ENCODE measurements at regions not wholly inside any gene's neighbourhood (a gene's known extent, or its start where the extent isn't known, plus 50 kb on each side); places are given as distances from the start of the nearest gene placed in this dataset.

DNA sequence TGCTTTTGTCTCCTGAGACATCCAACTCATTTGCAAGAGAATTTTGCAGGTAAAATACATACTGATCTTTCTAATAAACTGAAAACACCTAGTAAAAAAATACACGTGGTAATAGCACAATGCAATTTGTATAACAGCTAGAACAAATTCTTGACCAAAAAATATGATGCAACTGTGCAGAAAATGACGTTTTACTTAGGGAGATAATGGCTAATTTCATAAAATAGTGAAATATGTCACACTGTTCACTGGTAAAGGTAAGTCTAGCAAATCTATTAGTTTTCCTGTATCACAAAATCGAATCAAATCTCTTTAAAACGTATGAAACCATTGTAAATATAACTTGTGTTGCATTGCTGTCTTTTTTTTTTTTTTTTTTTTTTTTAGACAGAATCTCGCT lies 130.0 kb downstream of the VPREB1 start:
- Histone ChIP-seq H3K4me2 (no peak overlapping the region), H3K27ac (no peak overlapping the region), H3K9me3 (no peaks in the 10 kb centered on the region), H3K4me1 (no peaks in the 10 kb centered on the region), H3K4me3 (no peak overlapping the region)
- TF ChIP-seq MAFK (IDR thresholded peaks at IDR 0.05; ENCODE audit: partially characterized antibody) (no peak), HMGXB4 (CRISPR knock-in tag; IDR thresholded peaks at IDR 0.05; ENCODE audit: borderline replicate concordance) (no peak), TFCP2L1 (CRISPR knock-in tag; IDR thresholded peaks at IDR 0.05) (no peak), ELK1 (IDR thresholded peaks at IDR 0.05; ENCODE audit: low read depth, low read length) (no peak), NFE2L2 (conservative IDR thresholded peaks at IDR 0.05; ENCODE audit: low read length) (no peak), HEYL (CRISPR knock-in tag; IDR thresholded peaks at IDR 0.05) (no peak), ZFP36 (IDR thresholded peaks at IDR 0.05; ENCODE audit: borderline replicate concordance, partially characterized antibody) (no peak), SREBF2 (IDR thresholded peaks at IDR 0.05) (no peak), CHD4 (IDR thresholded peaks at IDR 0.05; ENCODE audit: borderline replicate concordance) (no peak), GATA3 (IDR thresholded peaks at IDR 0.05; ENCODE audit: borderline replicate concordance) (no peak)
- TF ChIP-seq, protein P1, sequence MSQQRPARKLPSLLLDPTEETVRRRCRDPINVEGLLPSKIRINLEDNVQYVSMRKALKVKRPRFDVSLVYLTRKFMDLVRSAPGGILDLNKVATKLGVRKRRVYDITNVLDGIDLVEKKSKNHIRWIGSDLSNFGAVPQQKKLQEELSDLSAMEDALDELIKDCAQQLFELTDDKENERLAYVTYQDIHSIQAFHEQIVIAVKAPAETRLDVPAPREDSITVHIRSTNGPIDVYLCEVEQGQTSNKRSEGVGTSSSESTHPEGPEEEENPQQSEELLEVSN (IDR thresholded peaks at IDR 0.05; ENCODE audit: borderline replicate concordance, low read depth), result no peak
- DNase-seq (ENCODE audit: low read depth in 1 of 2, low spot score in 1 of 2), result no peak
- FAIRE-seq, result no peak
- ATAC-seq, result no peak
- ChIA-PET CTCF (interaction anchor here (1.2 to 1.5 kb wide), 3 partner anchors 17 to 56 kb away, joined by 3 to 5 read pairs (median 4); no protein-coding TSS in a partner anchor), POLR2A (no interaction called here)
- WGBS (ENCODE audit: missing lambda C conversion rate), result under 1% methylated on average over 4 of the region's 5 CpGs

DNA sequence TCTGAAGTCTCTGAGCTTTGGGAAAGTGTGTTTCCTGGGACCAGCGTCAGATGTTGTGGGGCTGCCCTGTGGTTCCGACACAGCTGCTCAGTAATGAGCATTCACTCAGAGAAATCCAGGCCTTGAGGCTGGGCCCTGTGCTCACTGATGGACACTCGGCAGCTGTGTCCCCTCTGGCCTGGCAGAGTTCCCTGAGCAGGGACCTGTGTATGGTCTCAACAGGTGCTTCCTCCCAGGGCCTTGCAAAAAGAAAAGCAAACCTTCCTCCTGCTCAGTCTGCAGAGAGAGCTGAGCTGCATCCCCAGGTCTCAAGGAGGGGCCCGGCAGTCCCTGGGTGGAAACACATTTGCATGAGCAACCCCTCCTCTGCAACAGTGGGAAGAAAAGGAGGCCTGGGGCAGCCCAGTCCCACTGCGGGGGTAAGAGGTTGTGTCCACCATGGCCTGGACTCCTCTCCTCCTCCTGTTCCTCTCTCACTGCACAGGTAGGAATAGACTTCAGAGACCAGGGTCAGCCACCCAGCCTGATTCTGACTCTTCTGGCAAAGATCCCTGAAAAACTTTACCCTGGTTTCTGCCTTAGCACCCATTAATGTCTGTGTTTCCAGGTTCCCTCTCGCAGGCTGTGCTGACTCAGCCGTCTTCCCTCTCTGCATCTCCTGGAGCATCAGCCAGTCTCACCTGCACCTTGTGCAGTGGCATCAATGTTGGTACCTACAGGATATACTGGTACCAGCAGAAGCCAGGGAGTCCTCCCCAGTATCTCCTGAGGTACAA lies 131.2 kb downstream of the VPREB1 start:
- FAIRE-seq (no peak), DNase-seq (ENCODE audit: low read depth in 1 of 2, low spot score in 1 of 2) (no peak), ATAC-seq (peak in 1 of 2 experiments; percentile 25; a peak in 1 of 6 replicates)
- no peak for TF ChIP-seq RCOR1 (IDR thresholded peaks at IDR 0.05; ENCODE audit: low read depth, low read length)
- TF ChIP-seq KDM1A (IDR thresholded peaks at IDR 0.05; ENCODE audit: low read depth), result no peak
- no peak for TF ChIP-seq CHD2 (IDR thresholded peaks at IDR 0.05; ENCODE audit: low read length, partially characterized antibody)
- no peak for TF ChIP-seq HEYL (CRISPR knock-in tag; IDR thresholded peaks at IDR 0.05)
- no peak for TF ChIP-seq GATA3 (IDR thresholded peaks at IDR 0.05; ENCODE audit: borderline replicate concordance)
- no peak for TF ChIP-seq REST (IDR thresholded peaks at IDR 0.05)
- 70% methylated on average over 7 of the region's 7 CpGs for WGBS (ENCODE audit: missing lambda C conversion rate)
- Histone ChIP-seq H3K4me3 (no peak overlapping the region), H3K9me3 (no peaks in the 10 kb centered on the region), H3K27ac (no peak overlapping the region), H3K4me2 (no peak overlapping the region), H3K4me1 (no peaks in the 10 kb centered on the region)
- ChIA-PET POLR2A (no interaction called here), CTCF (interaction anchor here (1.2 to 1.5 kb wide), 3 partner anchors 19 to 55 kb away, joined by 3 to 5 read pairs (median 4); no protein-coding TSS in a partner anchor)

All from A549 (cell line).